ENCODE measurements at regions not wholly inside any gene's neighbourhood (a gene's known extent, or its start where the extent isn't known, plus 50 kb on each side); places are given as distances from the start of the nearest gene placed in this dataset.
"Not testable (repeated sequence)": the region's sequence is repeated elsewhere in the genome, so short reads cannot be mapped to it uniquely, and the experiment has no call there.

DNA sequence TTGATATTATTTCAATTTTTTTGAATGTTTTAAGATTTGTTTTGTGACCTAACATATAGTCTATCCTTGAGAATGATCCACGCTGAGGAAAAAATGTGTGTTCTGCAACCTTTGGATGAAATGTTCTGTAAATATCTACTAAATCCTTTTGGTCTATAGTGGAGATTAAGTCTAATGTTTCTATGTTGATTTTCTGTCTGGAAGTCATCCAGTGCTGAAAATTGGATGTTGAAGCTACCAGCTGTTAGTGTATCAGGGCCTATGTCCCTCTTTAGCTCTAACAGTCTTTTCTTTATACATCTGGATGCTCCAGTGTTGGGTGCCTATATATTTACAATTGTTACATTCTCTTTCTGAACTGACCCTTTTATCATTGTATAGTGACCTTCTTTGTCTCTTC, 422.3 kb downstream of the TMEM232 start:
- H3K27ac ChIP-seq, result no peak overlapping the region
- DNase-seq, result no peak
- WGBS, 2 donors, result 64 to 72% methylated on average over 1 of the region's 1 CpG
- intact Hi-C loops (cut with DNase I; ENCODE audit: low total_unique reads), result no loop called here
- no peak for TF ChIP-seq POLR2A (IDR thresholded peaks at IDR 0.05)
- TF ChIP-seq, protein P1, sequence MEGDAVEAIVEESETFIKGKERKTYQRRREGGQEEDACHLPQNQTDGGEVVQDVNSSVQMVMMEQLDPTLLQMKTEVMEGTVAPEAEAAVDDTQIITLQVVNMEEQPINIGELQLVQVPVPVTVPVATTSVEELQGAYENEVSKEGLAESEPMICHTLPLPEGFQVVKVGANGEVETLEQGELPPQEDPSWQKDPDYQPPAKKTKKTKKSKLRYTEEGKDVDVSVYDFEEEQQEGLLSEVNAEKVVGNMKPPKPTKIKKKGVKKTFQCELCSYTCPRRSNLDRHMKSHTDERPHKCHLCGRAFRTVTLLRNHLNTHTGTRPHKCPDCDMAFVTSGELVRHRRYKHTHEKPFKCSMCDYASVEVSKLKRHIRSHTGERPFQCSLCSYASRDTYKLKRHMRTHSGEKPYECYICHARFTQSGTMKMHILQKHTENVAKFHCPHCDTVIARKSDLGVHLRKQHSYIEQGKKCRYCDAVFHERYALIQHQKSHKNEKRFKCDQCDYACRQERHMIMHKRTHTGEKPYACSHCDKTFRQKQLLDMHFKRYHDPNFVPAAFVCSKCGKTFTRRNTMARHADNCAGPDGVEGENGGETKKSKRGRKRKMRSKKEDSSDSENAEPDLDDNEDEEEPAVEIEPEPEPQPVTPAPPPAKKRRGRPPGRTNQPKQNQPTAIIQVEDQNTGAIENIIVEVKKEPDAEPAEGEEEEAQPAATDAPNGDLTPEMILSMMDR (IDR thresholded peaks at IDR 0.05), result no peak
- H3K9me3 ChIP-seq, result no peaks in the 10 kb centered on the region
- H3K4me1 ChIP-seq, result no peaks in the 10 kb centered on the region
- no peaks in the 10 kb centered on the region for H3K36me3 ChIP-seq (ENCODE audit: low read depth, missing control alignments)
- no peaks in the 10 kb centered on the region for H3K27me3 ChIP-seq
- no peak overlapping the region for H3K4me3 ChIP-seq

GRCh38 chr5:110306650-110307049, 419.8 kb downstream of the TMEM232 start:
- H3K27me3 ChIP-seq, result no peaks in the 10 kb centered on the region
- intact Hi-C loops (cut with DNase I; ENCODE audit: low total_unique reads), result no loop called here
- no peak overlapping the region for H3K4me3 ChIP-seq
- no peak for TF ChIP-seq POLR2A (IDR thresholded peaks at IDR 0.05)
- TF ChIP-seq, protein P1 (IDR thresholded peaks at IDR 0.05), result no peak
- 93% methylated on average over 2 of the region's 2 CpGs; no CpG with 5 or more reads in 1 of the 2 donors for WGBS, 2 donors
- H3K27ac ChIP-seq, result no peak overlapping the region
- no peak for DNase-seq
- H3K4me1 ChIP-seq, result no peaks in the 10 kb centered on the region
- no peaks in the 10 kb centered on the region for H3K36me3 ChIP-seq (ENCODE audit: low read depth, missing control alignments)
- no peaks in the 10 kb centered on the region for H3K9me3 ChIP-seq

DNA sequence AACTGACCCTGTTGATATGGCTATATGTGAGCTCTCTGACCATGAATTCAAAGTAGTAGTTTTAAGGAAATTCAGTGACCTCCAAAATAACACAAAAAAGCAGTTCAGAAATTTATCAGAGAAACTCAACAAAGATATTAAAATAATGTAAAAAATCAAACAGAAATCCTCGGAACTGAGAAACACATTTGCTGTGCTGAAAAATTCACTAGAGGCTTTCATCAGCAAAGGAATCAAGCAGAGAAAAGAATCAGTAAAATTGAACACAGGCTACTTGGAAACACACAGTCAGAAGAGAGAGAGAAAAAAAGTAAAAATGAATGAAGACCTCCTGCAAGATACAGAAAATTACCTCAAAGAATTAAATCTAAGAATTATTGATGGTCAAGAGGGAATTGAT, 417.2 kb downstream of the TMEM232 start:
- no peaks in the 10 kb centered on the region for H3K27me3 ChIP-seq
- H3K4me1 ChIP-seq, result no peaks in the 10 kb centered on the region
- no peaks in the 10 kb centered on the region for H3K9me3 ChIP-seq
- H3K36me3 ChIP-seq (ENCODE audit: low read depth, missing control alignments), result no peaks in the 10 kb centered on the region
- no peak overlapping the region for H3K27ac ChIP-seq
- intact Hi-C loops (cut with DNase I; ENCODE audit: low total_unique reads), result no loop called here
- TF ChIP-seq POLR2A (IDR thresholded peaks at IDR 0.05), result no peak
- TF ChIP-seq, protein P1 (IDR thresholded peaks at IDR 0.05), result no peak
- DNase-seq, result no peak
- 96% methylated on average over 1 of the region's 1 CpG for WGBS, 2 donors
- H3K4me3 ChIP-seq, result no peak overlapping the region

DNA sequence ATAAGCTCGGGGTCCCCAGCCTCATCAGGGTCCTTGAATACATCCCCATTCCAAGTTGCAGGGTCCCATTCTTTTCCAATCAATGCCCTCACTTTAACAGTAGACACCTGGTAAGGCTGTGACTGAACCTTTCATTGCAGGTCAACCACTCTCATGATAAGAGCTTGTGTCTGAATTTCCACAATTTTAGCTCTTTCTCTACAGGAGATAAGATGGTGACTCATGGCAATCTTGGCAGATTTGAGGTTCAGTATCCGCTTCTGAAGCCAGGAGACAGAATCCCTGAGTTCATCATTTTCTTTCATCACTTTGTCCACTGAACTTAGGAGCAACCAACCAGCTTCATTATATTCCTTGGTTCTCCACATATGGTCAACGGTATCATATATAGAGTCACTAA, 409.9 kb downstream of the TMEM232 start:
- intact Hi-C loops (cut with DNase I; ENCODE audit: low total_unique reads); H3K36me3 ChIP-seq (ENCODE audit: low read depth, missing control alignments); DNase-seq; H3K4me1 ChIP-seq; H3K4me3 ChIP-seq; H3K27me3 ChIP-seq; H3K9me3 ChIP-seq; H3K27ac ChIP-seq: not testable (repeated sequence)
- WGBS, 2 donors, result 40 to 74% methylated on average over 3 of the region's 3 CpGs

- H3K4me3 ChIP-seq, result no peak overlapping the region
- H3K27ac ChIP-seq, result no peak overlapping the region
- H3K27me3 ChIP-seq, result no peaks in the 10 kb centered on the region
- H3K9me3 ChIP-seq, result no peaks in the 10 kb centered on the region
- no peaks in the 10 kb centered on the region for H3K4me1 ChIP-seq
- no peak for DNase-seq
- H3K36me3 ChIP-seq (ENCODE audit: low read depth, missing control alignments), result no peaks in the 10 kb centered on the region
- WGBS, 2 donors, result 48 to 77% methylated on average over 1 of the region's 1 CpG
- intact Hi-C loops (cut with DNase I; ENCODE audit: low total_unique reads), result no loop called here
- no peak for TF ChIP-seq POLR2A (IDR thresholded peaks at IDR 0.05)
- TF ChIP-seq, protein P1 (IDR thresholded peaks at IDR 0.05), result no peak
These were observed 405.4 kb downstream of the TMEM232 start for GRCh38 chr5:110321117-110321516.

Measured in testis (tissue), 2 donors.